Peyer's patch (tissue), 4 donors: ENCODE measurements at regions not wholly inside any gene's neighbourhood (a gene's known extent, or its start where the extent isn't known, plus 50 kb on each side); places are given as distances from the start of the nearest gene placed in this dataset.

Source experiments
- DNase-seq, 3 donors: peaks; one replicate each; pipeline ENCODE4 v3.0.0-alpha.2; 2017 to 2019
- H3K27ac ChIP-seq, 4 donors: fragments of 200-600 bp; sonication (generic); one replicate each; pipeline ENCODE4 v1.5.1; 2016 to 2019
- H3K27me3 ChIP-seq, 2 donors: fragments of 200-600 bp; sonication (generic); one replicate each; pipeline ENCODE4 v1.5.1; 2019
- H3K36me3 ChIP-seq, 3 donors: fragments of 200-600 bp; sonication (generic); one replicate each; pipeline ENCODE4 v1.5.1; 2016 to 2019
- H3K4me1 ChIP-seq, 4 donors: fragments of 200-600 bp; sonication (generic); one replicate each; pipeline ENCODE4 v1.5.1; 2016 to 2019
- H3K4me3 ChIP-seq, 4 donors: fragments of 200-600 bp; sonication (generic); 1 replicate in 3 of 4; 2 replicates in 1 of 4; pipeline ENCODE4 v1.5.1; 2016 to 2019; ENCODE audit warnings: mild to moderate bottlenecking in 1 of 4
- H3K9me3 ChIP-seq, 4 donors: fragments of 200-600 bp; sonication (generic); one replicate each; pipeline ENCODE4 v1.5.1; 2016 to 2019; ENCODE audit warnings: mild to moderate bottlenecking in 1 of 4
- POLR2A ChIP-seq, 2 donors: fragments of 450-650 bp; IDR thresholded peaks; one replicate each; pipeline ENCODE4 v1.5.1; 2017; ENCODE audit warnings: antibody characterized with exemption in 2 of 2, mild to moderate bottlenecking in 2 of 2, moderate library complexity in 2 of 2
- TF ChIP-seq, protein P1 (sequence below), 6 experiments: fragments of 450-650 bp in 4 of 6; fragments of 200-600 bp in 2 of 6; sonication (generic) in 1 of 6; IDR thresholded peaks; one replicate each; pipeline ENCODE4 v1.5.1; 2017 to 2019; ENCODE audit warnings: antibody characterized with exemption in 6 of 6, mild to moderate bottlenecking in 3 of 6, moderate library complexity in 1 of 6

DNA sequence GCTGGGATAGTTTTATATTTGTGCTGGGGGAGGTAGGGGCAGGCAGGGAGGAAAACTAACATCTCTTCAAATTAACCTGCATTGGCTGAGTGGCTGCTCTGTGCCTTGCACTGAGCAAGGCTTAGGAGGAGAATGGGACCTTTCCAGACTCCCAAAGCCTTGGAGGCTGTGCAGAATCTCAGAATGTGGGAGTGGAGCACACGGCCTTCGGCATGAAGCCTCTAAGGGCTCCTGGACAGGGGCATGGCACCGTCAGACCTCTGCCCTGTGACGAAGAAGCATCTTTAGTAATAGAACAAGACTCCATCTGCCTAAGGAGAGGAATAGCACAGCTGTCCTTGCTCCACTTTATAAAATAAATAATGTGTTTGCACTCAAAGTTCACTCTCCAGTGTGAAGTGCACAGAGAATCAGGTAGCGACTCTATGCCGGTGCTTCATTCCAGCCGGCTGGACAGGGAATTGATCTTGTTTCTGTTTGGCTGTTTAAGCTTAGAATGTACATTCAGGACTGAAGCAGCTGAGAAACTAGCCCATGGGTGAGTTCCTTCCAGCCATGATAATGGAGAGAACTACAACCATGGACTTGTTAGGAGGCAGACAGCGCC, 228.5 kb upstream of the ADAMTS9 start:
- no peak overlapping the region for H3K27ac ChIP-seq
- H3K9me3 ChIP-seq, result no peaks in the 10 kb centered on the region
- DNase-seq, result no peak
- H3K27me3 ChIP-seq, result no peaks in the 10 kb centered on the region
- no peak for TF ChIP-seq POLR2A (IDR thresholded peaks at IDR 0.05)
- TF ChIP-seq, protein P1, sequence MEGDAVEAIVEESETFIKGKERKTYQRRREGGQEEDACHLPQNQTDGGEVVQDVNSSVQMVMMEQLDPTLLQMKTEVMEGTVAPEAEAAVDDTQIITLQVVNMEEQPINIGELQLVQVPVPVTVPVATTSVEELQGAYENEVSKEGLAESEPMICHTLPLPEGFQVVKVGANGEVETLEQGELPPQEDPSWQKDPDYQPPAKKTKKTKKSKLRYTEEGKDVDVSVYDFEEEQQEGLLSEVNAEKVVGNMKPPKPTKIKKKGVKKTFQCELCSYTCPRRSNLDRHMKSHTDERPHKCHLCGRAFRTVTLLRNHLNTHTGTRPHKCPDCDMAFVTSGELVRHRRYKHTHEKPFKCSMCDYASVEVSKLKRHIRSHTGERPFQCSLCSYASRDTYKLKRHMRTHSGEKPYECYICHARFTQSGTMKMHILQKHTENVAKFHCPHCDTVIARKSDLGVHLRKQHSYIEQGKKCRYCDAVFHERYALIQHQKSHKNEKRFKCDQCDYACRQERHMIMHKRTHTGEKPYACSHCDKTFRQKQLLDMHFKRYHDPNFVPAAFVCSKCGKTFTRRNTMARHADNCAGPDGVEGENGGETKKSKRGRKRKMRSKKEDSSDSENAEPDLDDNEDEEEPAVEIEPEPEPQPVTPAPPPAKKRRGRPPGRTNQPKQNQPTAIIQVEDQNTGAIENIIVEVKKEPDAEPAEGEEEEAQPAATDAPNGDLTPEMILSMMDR (IDR thresholded peaks at IDR 0.05), result no peak
- H3K36me3 ChIP-seq, result no peaks in the 10 kb centered on the region
- H3K4me1 ChIP-seq, result no peaks in the 10 kb centered on the region
- H3K4me3 ChIP-seq, result no peak overlapping the region

DNA sequence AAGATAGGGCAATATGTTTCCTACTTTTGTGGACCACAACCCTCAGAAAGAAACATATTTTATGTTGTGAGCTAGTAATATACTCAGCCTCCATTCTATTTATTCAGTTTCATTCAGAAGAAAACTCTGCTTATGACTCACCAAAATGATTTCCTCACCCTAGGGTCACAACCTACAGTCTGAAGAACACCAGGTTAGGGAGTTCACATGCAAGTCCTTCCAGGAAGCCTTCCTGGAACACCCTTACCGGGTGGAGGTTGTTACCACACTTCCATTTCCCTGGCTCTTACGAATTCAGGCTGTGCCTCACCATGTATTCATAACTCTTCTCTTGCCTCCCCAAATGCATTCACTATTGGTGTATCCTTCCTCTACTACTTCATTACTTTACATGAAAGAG, 228.0 kb upstream of the ADAMTS9 start:
- H3K9me3 ChIP-seq, result no peaks in the 10 kb centered on the region
- H3K27me3 ChIP-seq, result no peaks in the 10 kb centered on the region
- no peak overlapping the region for H3K27ac ChIP-seq
- no peaks in the 10 kb centered on the region for H3K36me3 ChIP-seq
- TF ChIP-seq, protein P1 (IDR thresholded peaks at IDR 0.05), result no peak
- no peak for TF ChIP-seq POLR2A (IDR thresholded peaks at IDR 0.05)
- H3K4me1 ChIP-seq, result no peaks in the 10 kb centered on the region
- no peak for DNase-seq
- H3K4me3 ChIP-seq, result no peak overlapping the region

DNA sequence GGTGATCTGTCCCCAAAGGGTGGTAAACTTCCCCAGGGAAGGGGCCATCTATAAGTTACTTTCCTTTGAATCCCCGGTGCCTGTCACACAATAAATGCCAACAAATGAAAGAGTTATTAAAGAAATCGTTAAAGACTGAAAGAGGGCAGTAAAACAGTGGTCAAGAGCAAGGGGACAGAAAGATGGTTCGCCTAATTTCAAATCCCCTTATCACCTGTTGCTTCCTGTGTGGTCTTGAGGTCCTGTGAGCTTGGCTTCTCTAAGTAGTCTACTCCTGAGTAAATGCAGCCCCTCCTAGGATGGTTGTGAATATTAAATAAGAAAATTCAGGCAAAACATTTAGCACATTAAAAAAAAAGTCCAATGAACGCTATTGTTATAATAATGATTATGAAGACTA, 225.7 kb upstream of the ADAMTS9 start:
- TF ChIP-seq, protein P1 (IDR thresholded peaks at IDR 0.05), result no peak
- no peak for TF ChIP-seq POLR2A (IDR thresholded peaks at IDR 0.05)
- H3K4me3 ChIP-seq, result no peak overlapping the region
- H3K36me3 ChIP-seq, result no peaks in the 10 kb centered on the region
- no peaks in the 10 kb centered on the region for H3K27me3 ChIP-seq
- no peak overlapping the region for H3K27ac ChIP-seq
- H3K9me3 ChIP-seq, result no peaks in the 10 kb centered on the region
- H3K4me1 ChIP-seq, result no peaks in the 10 kb centered on the region
- no peak for DNase-seq

DNA sequence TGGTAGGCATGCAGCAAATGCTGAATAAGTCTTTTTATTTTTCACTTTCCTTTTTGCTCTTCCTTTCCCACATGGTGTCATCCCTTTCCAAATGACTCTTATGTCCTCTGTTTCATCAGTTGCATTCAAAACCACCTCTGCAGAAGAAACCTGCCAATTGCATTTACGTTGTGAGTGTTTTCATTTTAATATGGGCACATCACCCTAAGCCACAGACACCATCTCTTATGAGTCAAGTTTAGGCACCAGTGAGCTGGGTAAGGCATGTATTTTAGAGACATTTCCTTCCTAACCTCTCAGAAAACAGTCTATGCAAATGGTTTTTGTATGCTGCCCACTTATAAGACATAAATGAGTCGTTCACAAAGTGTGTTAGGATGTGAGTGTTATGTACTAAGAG, 223.3 kb upstream of the ADAMTS9 start:
- DNase-seq, result no peak
- no peak overlapping the region for H3K27ac ChIP-seq
- H3K4me3 ChIP-seq, result no peak overlapping the region
- no peaks in the 10 kb centered on the region for H3K9me3 ChIP-seq
- H3K4me1 ChIP-seq, result no peaks in the 10 kb centered on the region
- no peaks in the 10 kb centered on the region for H3K36me3 ChIP-seq
- H3K27me3 ChIP-seq, result no peaks in the 10 kb centered on the region
- TF ChIP-seq, protein P1 (IDR thresholded peaks at IDR 0.05), result no peak
- no peak for TF ChIP-seq POLR2A (IDR thresholded peaks at IDR 0.05)

DNA sequence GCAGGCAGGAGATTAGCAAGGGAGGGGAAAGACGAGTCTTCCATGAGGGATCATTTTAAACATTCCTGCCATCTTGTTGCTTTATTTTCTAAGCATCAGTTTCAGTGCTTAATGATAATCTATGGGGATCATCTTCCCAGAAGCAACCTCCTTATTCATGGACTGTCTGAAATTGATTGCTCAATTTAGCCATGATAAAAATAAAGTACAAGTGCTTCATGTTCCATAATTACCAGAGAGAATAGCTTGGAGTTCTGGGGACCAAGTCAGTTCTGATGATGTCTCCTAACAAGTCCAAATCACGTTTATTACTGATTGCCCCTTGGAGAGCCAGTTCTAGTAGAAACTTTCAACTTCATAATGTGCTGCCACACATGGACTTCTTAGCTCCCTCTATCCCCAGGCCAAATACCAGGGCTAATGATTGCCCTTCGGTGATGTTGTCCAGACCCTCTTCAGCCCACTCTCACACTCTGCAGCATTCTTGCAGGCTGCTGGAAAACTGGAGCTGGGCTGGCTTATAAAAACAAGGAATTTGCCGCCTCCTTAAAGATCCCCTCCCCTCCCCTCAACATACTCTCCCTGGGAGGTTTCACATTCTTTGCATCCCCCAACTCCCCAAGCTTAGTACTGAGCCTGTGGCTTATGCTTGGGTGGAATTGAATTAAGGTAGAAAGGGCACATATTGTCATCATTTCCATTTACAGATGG, 222.1 kb upstream of the ADAMTS9 start:
- H3K9me3 ChIP-seq, result no peaks in the 10 kb centered on the region
- DNase-seq, result no peak
- no peak overlapping the region for H3K27ac ChIP-seq
- H3K27me3 ChIP-seq, result no peaks in the 10 kb centered on the region
- TF ChIP-seq, protein P1 (IDR thresholded peaks at IDR 0.05), result no peak
- no peak for TF ChIP-seq POLR2A (IDR thresholded peaks at IDR 0.05)
- H3K4me1 ChIP-seq, result no peaks in the 10 kb centered on the region
- no peaks in the 10 kb centered on the region for H3K36me3 ChIP-seq
- H3K4me3 ChIP-seq, result no peak overlapping the region
